Stimulated activated naive CD8-positive, alpha-beta T cell treated with anti-CD3 and anti-CD28 coated beads, Interleukin-15, amount 100 ng/mL, for 72 hours (primary cell): ENCODE measurements at regions not wholly inside any gene's neighbourhood (a gene's known extent, or its start where the extent isn't known, plus 50 kb on each side); places are given as distances from the start of the nearest gene placed in this dataset.

ENCODE experiments used
- ATAC-seq: fragments of 150-1000 bp; cut with Tn5 transposase; 2 replicates; pipeline ENCODE4 v1.10.0; 2021; ENCODE audit warnings: mild to moderate bottlenecking, moderate library complexity
- DNase-seq, 2 donors: peaks; one replicate each; pipeline ENCODE4 v3.0.0; 2021 to 2022
- H3K27ac Mint-ChIP-seq, 2 donors: one replicate each; pipeline ENCODE4 v1.8.0; 2022; ENCODE audit warnings: mild to moderate bottlenecking in 2 of 2, mixed read lengths in 2 of 2, moderate library complexity in 2 of 2
- H3K27me3 Mint-ChIP-seq: one replicate; pipeline ENCODE4 v1.8.0; 2022; ENCODE audit warnings: mixed read lengths
- H3K4me1 Mint-ChIP-seq: one replicate; pipeline ENCODE4 v1.8.0; 2022; ENCODE audit warnings: mild to moderate bottlenecking, mixed read lengths
- H3K4me3 Mint-ChIP-seq, 2 donors: one replicate each; pipeline ENCODE4 v1.8.0; 2022; ENCODE audit warnings: mild to moderate bottlenecking in 2 of 2, mixed read lengths in 2 of 2, moderate library complexity in 1 of 2
- H3K9me3 Mint-ChIP-seq, 2 donors: one replicate each; pipeline ENCODE4 v1.8.0; 2022; ENCODE audit warnings: mixed read lengths in 2 of 2

DNA sequence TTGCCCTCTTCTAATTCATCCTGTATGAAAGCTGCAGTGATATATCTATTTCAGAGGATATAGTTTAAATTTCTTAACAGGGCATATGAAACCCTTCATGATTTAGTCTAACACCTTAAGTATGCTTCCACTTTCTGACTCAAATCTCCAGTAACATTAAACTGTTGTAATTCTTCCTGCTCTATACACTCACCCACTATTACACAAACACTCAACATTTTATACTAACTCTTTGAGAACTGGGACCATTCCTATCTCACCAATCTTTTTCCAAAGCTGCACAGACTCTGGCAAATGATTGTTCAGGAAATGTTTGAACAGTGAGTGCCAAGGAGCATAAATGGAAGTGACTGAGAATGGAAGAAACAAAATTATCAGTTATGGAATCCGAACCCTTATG lies 560.4 kb upstream of the DPPA4 start:
- no peak for DNase-seq
- H3K4me3 Mint-ChIP-seq = no peak overlapping the region
- peaks cover 12% of the 10 kb centered on the region for H3K4me1 Mint-ChIP-seq

GRCh38 chr3:109899925-109900324 lies 562.6 kb upstream of the DPPA4 start:
- no peak for ATAC-seq
- H3K27me3 Mint-ChIP-seq = no peaks in the 10 kb centered on the region
- peaks cover 12% of the 10 kb centered on the region for H3K4me1 Mint-ChIP-seq
- no peak overlapping the region for H3K4me3 Mint-ChIP-seq
- no peak overlapping the region for H3K27ac Mint-ChIP-seq
- peaks cover 0 to 4% of the 10 kb centered on the region in 2 donors for H3K9me3 Mint-ChIP-seq
- no peak for DNase-seq

More for the DNA sequence above, 560.4 kb upstream of the DPPA4 start:
- no peaks in the 10 kb centered on the region for H3K27me3 Mint-ChIP-seq
- no peak overlapping the region for H3K27ac Mint-ChIP-seq
- no peaks in the 10 kb centered on the region for H3K9me3 Mint-ChIP-seq
- no peak for ATAC-seq

- Mint-ChIP-seq H3K9me3 (peaks cover 0 to 4% of the 10 kb centered on the region in 2 donors), H3K27me3 (no peaks in the 10 kb centered on the region), H3K4me1 (peaks cover 12% of the 10 kb centered on the region), H3K4me3 (no peak overlapping the region), H3K27ac (no peak overlapping the region)
- DNase-seq (no peak), ATAC-seq (no peak)
These were observed 563.4 kb upstream of the DPPA4 start for GRCh38 chr3:109900783-109901182.

DNA sequence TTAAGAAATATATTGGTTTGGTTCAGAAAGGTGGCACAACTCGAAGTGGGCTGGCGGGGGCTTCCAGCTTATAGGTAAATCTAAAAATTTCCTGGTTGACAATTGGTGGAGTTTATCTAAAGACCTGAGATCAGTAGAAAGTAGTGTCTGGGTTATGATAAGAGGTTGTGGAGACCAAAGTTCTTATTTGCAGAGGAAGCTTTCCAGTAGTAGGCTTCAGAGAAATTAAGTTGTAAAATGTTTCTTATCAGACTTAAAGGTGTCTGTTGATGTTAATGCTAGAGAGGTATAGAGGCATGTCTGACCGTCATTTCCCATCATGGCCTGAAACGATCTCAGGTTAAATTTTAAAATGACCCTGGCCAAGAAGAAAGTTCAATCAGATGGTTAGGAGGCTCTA lies 565.2 kb upstream of the DPPA4 start:
- Mint-ChIP-seq H3K4me1 (peaks cover 12% of the 10 kb centered on the region), H3K9me3 (peaks cover 9 to 14% of the 10 kb centered on the region in 2 donors), H3K4me3 (no peak overlapping the region), H3K27me3 (no peaks in the 10 kb centered on the region), H3K27ac (no peak overlapping the region)
- no peak for DNase-seq
- no peak for ATAC-seq

- H3K27me3 Mint-ChIP-seq = no peaks in the 10 kb centered on the region
- ATAC-seq = no peak
- DNase-seq = no peak
- H3K4me3 Mint-ChIP-seq = no peak overlapping the region
- peaks cover 15 to 19% of the 10 kb centered on the region in 2 donors for H3K9me3 Mint-ChIP-seq
- H3K4me1 Mint-ChIP-seq = peaks cover 12% of the 10 kb centered on the region
- H3K27ac Mint-ChIP-seq = no peak overlapping the region
These were observed 565.8 kb upstream of the DPPA4 start for GRCh38 chr3:109903100-109903499.

DNA sequence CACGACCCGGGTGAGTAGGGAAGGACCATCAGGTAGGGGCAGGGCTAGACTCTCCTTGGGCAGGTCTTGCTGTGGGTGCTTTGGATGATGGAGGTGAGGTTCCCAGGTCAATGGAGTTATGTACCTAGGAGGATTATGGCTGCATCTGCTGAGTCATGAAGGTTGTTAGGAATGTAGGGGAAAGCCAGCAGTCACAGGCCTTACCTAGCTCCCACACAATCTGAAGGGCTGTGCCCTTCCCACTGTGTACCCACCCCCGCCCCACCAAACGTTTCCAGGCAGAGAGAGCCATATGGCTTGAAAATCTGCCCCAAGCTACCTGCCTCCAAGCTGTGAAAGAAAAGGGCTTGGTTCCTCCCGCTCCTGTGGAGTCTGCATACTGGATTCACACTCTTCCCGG lies 573.4 kb upstream of the DPPA4 start:
- H3K4me3 Mint-ChIP-seq = no peak overlapping the region
- no peaks in the 10 kb centered on the region for H3K4me1 Mint-ChIP-seq
- ATAC-seq (no peak), DNase-seq (no peak)
- no peak overlapping the region for H3K27ac Mint-ChIP-seq
- H3K27me3 Mint-ChIP-seq = no peaks in the 10 kb centered on the region
- peaks cover 22 to 58% of the 10 kb centered on the region in 2 donors for H3K9me3 Mint-ChIP-seq

- no peak overlapping the region for H3K27ac Mint-ChIP-seq
These were observed 581.4 kb upstream of the DPPA4 start for GRCh38 chr3:109918740-109919139.

DNA sequence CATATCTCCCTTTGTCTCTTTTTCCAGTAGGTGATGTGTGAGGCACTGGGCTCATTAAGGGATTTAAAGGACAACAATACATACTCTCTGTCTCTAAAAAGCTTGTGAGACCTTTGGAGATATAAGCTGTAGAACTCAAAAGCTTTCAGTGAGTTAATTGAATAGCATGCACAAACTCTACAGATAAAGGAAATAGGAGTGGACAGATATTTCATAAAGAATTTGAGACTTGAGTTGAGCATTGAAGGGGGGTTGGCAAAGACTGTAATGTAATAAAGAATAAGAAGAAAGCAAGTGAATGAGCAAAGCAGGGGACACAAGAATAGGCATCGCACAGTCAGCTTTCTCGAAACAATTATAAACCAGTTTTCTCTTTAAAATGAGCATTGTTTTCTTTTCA lies 583.4 kb upstream of the DPPA4 start:
- H3K27ac Mint-ChIP-seq = no peak overlapping the region
- no peaks in the 10 kb centered on the region for H3K4me1 Mint-ChIP-seq
- H3K27me3 Mint-ChIP-seq = no peaks in the 10 kb centered on the region
- no peak for DNase-seq
- peaks cover 5 to 7% of the 10 kb centered on the region in 2 donors for H3K9me3 Mint-ChIP-seq
- no peak overlapping the region for H3K4me3 Mint-ChIP-seq
- no peak for ATAC-seq

More at GRCh38 chr3:109918740-109919139, 581.4 kb upstream of the DPPA4 start:
- DNase-seq (no peak), ATAC-seq (no peak)
- Mint-ChIP-seq H3K9me3 (peaks cover 3 to 7% of the 10 kb centered on the region in 2 donors), H3K4me3 (no peak overlapping the region), H3K4me1 (no peaks in the 10 kb centered on the region), H3K27me3 (no peaks in the 10 kb centered on the region)

GRCh38 chr3:109921509-109921908 lies 584.2 kb upstream of the DPPA4 start:
- ATAC-seq (no peak), DNase-seq (no peak)
- H3K27ac Mint-ChIP-seq = no peak overlapping the region
- H3K4me1 Mint-ChIP-seq = no peaks in the 10 kb centered on the region
- no peak overlapping the region for H3K4me3 Mint-ChIP-seq
- H3K9me3 Mint-ChIP-seq = peaks cover 5 to 7% of the 10 kb centered on the region in 2 donors
- no peaks in the 10 kb centered on the region for H3K27me3 Mint-ChIP-seq

DNA sequence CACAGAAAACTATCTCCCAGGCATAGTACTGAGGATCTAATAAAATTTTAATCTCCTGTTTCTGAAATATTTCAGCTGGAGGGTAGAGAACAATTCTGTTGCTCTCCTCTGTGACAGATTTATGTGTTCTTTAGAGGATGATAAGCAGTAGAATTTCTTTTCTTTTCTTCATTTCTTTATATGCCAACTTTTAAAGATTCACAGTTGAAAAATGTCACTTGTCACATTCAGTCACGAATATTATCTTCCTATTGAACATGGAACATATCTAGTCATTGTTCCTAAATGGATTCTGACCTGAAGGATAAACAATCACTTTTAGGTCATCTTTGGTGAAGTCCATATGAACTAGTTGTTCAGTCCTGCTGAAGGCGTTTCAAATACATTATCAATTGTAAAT lies 585.5 kb upstream of the DPPA4 start:
- H3K9me3 Mint-ChIP-seq = peaks cover 5 to 7% of the 10 kb centered on the region in 2 donors
- no peak for ATAC-seq
- no peaks in the 10 kb centered on the region for H3K4me1 Mint-ChIP-seq
- no peak overlapping the region for H3K27ac Mint-ChIP-seq
- no peaks in the 10 kb centered on the region for H3K27me3 Mint-ChIP-seq
- H3K4me3 Mint-ChIP-seq = no peak overlapping the region
- no peak for DNase-seq

- DNase-seq = no peak
- Mint-ChIP-seq H3K27me3 (no peaks in the 10 kb centered on the region), H3K27ac (no peak overlapping the region), H3K9me3 (peaks cover 5 to 7% of the 10 kb centered on the region in 2 donors), H3K4me3 (no peak overlapping the region), H3K4me1 (no peaks in the 10 kb centered on the region)
- ATAC-seq = no peak
These were observed 586.1 kb upstream of the DPPA4 start for GRCh38 chr3:109923431-109923830.

GRCh38 chr3:109924196-109924595 lies 586.9 kb upstream of the DPPA4 start:
- Mint-ChIP-seq H3K4me1 (no peaks in the 10 kb centered on the region), H3K27me3 (no peaks in the 10 kb centered on the region), H3K27ac (no peak overlapping the region), H3K9me3 (peaks cover 0 to 7% of the 10 kb centered on the region in 2 donors), H3K4me3 (no peak overlapping the region)
- ATAC-seq (no peak), DNase-seq (no peak)

DNA sequence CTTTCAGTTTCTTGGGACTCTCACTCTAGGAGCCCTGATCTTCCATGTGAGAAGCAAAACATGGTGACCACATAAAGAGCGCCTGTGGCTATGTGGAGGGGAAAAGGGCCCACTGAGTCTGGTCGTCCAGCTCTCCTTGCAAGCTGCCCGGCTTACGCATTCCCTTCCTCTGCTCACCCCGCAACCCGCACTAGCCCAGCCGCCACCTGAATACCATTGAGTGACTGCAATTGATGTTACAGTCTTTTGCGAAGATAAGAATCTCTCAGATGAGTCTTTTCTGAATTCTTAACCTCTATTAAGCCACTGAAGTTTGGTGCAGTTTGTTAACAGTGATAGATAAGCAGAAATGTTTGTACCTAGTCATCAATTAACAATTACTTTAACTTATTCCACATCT lies 589.0 kb upstream of the DPPA4 start:
- DNase-seq (no peak), ATAC-seq (no peak)
- Mint-ChIP-seq H3K27me3 (no peaks in the 10 kb centered on the region), H3K4me3 (no peak overlapping the region), H3K9me3 (peaks cover 0 to 7% of the 10 kb centered on the region in 2 donors), H3K4me1 (no peaks in the 10 kb centered on the region), H3K27ac (no peak overlapping the region)

DNA sequence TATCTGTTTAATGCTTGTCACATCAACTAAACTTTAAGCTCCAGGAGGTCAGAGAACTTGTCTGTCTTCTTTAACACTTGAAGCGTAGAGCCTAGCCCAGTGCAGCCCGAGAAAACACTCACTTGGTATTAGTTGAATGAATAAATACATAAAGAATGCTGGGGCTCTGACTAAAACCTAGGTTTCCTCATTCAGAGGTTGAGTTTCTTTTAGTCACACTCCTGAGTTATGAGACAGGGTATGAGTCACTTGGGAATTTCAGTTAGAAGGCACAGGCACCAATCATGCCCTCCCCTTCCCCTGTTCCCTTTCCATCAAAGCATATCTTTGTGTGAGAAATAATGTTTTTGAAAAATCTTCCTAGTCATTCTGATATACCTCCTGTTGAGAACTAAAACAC lies 589.8 kb upstream of the DPPA4 start:
- Mint-ChIP-seq H3K9me3 (peaks cover 0 to 7% of the 10 kb centered on the region in 2 donors), H3K27ac (peak overlapping the region in 1 of 2 donors; percentile 52), H3K27me3 (no peaks in the 10 kb centered on the region), H3K4me3 (no peak overlapping the region), H3K4me1 (no peaks in the 10 kb centered on the region)
- ATAC-seq (peak; percentile 69), DNase-seq (no peak)

DNA sequence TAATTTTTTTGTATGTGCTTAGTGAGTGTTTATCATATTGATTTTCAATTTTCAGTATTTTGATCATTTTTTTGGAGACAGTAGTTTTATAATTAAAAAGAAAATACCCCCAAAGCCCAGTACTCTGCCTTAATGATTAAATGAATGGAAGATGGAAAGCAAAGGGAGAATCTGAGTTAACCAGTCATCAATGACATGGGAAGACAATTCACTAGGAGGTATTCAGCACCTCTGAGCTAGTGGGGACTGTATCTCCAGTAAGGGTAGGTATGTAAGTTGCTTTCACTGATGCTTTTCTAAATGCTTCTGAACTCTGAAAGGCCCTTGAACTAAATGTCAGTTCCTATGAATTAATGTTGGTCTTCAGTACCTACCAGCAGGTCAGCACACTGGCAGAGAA lies 590.4 kb upstream of the DPPA4 start:
- no peak for DNase-seq
- Mint-ChIP-seq H3K4me1 (no peaks in the 10 kb centered on the region), H3K9me3 (peaks cover 0 to 7% of the 10 kb centered on the region in 2 donors), H3K27ac (peak overlapping the region in 1 of 2 donors; percentile 52), H3K27me3 (no peaks in the 10 kb centered on the region), H3K4me3 (no peak overlapping the region)
- no peak for ATAC-seq

GRCh38 chr3:109930582-109930981 lies 593.2 kb upstream of the DPPA4 start:
- no peaks in the 10 kb centered on the region for H3K4me1 Mint-ChIP-seq
- H3K27me3 Mint-ChIP-seq = no peaks in the 10 kb centered on the region
- no peak overlapping the region for H3K27ac Mint-ChIP-seq
- H3K4me3 Mint-ChIP-seq = no peak overlapping the region
- DNase-seq = no peak
- no peaks in the 10 kb centered on the region for H3K9me3 Mint-ChIP-seq
- no peak for ATAC-seq

- Mint-ChIP-seq H3K27ac (no peak overlapping the region), H3K27me3 (no peaks in the 10 kb centered on the region), H3K4me1 (no peaks in the 10 kb centered on the region), H3K9me3 (no peaks in the 10 kb centered on the region), H3K4me3 (no peak overlapping the region)
- no peak for ATAC-seq
- no peak for DNase-seq
These were observed 596.2 kb upstream of the DPPA4 start for GRCh38 chr3:109933576-109933975.
